ENCODE measurements at regions not wholly inside any gene's neighbourhood (a gene's known extent, or its start where the extent isn't known, plus 50 kb on each side); places are given as distances from the start of the nearest gene placed in this dataset.

DNA sequence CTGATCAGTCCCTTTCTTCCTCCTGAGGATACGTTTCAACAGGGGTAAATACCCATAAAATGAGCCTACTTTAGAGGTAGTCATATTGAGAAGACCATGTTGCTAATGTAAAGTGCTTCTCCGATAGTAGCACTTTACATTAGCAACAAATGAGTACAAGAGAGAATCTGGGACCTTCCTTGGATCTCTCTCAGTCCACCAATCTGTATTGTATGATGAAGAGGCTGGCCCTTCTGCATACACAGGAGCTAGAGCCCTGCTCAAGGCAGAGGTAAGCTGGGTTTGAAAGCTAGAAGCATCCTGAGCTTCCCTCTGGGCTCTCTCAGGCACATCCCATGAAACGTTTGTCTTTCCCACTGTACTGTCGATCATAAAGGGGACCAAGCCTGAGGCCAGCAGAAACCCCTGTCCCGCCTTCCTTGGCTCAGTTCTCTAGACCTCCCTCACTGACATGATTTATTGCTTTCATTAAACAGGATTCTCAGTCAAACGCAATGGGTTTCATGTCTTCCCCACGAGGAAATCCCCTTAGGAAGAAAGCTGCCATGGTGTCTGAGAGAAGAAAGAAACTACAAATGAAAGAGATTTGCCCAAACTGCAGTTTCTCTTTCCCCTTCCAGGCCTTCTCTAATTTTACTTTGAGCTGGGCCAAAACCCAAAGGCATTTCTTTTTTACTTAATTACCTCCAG lies 62.8 kb upstream of the BCAR3 start:
- DNase-seq = no peak

- no peak for DNase-seq
These were observed 61.8 kb upstream of the BCAR3 start for GRCh38 chr1:93743465-93743864.

DNA sequence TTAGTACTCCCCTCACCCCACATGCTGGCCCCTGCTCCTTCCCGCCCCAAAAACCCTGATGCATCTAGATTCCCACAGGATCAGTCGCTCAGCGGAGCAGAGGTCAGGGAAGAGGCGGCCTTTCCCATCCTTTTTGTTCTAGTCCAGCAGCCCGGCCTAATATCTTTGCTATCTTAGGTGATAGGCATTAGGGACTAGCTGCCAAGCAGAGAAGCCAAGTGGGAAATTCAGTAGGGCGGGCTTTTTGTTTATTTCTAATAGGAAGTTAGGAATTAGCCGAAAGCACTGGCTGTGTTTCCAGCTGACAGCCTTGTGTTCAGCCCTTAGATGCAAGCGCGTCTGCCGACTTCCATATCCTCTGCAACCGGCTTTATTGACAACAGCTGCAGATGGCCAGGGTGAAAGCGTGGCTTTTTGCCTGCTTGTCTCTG lies 59.0 kb upstream of the BCAR3 start:
- no peak for DNase-seq

- DNase-seq = no peak
These were observed 58.5 kb upstream of the BCAR3 start for GRCh38 chr1:93740157-93740556.

DNA sequence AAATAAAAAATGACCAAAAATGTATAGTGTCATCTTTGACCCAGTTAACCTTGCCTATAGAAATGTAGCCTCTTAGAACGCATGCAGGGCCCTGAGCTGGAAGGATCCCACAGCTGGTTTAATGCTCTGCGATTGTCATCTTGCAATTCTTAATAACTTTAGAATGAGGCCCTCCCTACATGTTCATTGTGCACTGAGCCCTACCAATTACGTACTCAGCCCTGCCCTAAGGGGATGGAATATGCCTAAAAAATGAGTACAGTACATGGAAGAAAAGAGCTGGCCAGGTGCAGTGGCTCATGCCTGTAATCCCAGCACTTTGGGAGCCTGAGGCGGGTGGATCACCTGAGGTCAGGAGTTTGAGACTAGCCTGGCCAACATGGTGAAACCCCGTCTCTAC lies 57.8 kb upstream of the BCAR3 start:
- no peak for DNase-seq

- DNase-seq = no peak
These were observed 57.3 kb upstream of the BCAR3 start for GRCh38 chr1:93738926-93739325.

- no peak for DNase-seq
These were observed 56.5 kb upstream of the BCAR3 start for GRCh38 chr1:93738075-93738622.

GRCh38 chr1:93735722-93736121 lies 54.1 kb upstream of the BCAR3 start:
- DNase-seq = no peak

- DNase-seq = no peak
These were observed 53.4 kb upstream of the BCAR3 start for GRCh38 chr1:93734999-93735398.

DNA sequence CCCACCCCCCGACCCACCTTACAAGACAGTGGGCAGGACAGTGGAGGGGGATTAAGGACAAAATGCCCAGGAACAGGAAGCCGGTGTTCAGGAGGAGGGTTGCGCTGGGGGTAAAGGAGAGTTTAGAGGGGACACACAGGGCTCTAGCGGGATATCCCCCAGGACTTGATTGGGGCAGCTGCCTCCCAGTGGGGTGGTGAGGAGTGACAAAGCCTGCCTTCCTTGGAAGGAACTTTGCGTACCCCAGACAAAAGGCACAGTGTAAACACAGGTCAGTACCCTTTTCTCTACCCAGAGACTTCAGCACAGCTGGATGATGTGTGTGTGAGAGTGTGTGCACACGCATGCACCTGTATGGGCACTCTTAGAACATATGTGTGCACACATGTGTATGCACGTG lies 51.7 kb upstream of the BCAR3 start:
- DNase-seq = no peak

DNA sequence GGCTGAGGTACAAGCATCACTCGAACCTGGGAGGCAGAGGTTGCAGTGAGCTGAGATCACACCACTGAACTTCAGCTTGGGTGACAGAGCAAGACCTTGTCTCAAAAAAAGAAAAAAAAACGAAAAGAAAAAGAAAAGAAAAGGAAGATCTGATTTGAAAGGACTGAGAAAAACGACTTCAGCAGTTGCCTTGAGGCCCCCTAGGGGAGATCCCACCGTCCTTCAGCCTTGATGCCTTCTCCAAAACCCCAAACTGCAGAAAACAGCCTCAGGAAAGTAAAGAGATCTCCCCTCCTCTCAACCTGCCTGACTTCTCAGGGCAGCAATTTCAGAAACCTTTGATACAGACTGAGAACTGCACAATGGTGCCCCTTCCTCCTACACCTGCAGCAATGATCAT lies 50.9 kb upstream of the BCAR3 start:
- DNase-seq = no peak

Data from NCI-H774 (cell line).